GM12892 (cell line): ENCODE measurements at regions not wholly inside any gene's neighbourhood (a gene's known extent, or its start where the extent isn't known, plus 50 kb on each side); places are given as distances from the start of the nearest gene placed in this dataset.

Experiments used
- POLR2A ChIP-seq: IDR thresholded peaks from 2 replicates; pipeline ENCODE4 v1.6.1; 2011; ENCODE audit warnings: low read depth, low read length, control low read depth
- POLR2AphosphoS5 ChIP-seq: IDR thresholded peaks from 2 replicates; pipeline ENCODE4 v1.6.1; 2011; ENCODE audit warnings: low read depth, low read length, control low read depth
- TAF1 ChIP-seq: IDR thresholded peaks from 2 replicates; pipeline ENCODE4 v1.6.1; 2011; ENCODE audit warnings: low read depth, mild to moderate bottlenecking, control low read depth, low read length, borderline replicate concordance

GRCh38 chr4:183812567-183812966 lies 92.5 kb upstream of the STOX2 start:
- TF ChIP-seq POLR2A (no peak), POLR2AphosphoS5 (no peak), TAF1 (no peak)
